OCI-LY3 (cell line): ENCODE measurements at regions not wholly inside any gene's neighbourhood (a gene's known extent, or its start where the extent isn't known, plus 50 kb on each side); places are given as distances from the start of the nearest gene placed in this dataset.
"Not testable (repeated sequence)": the region's sequence is repeated elsewhere in the genome, so short reads cannot be mapped to it uniquely, and the experiment has no call there.

Experiments
- H2AFZ ChIP-seq: fragments of 200-600, 300-600 bp; shearing (Covaris generic); 2 replicates; pipeline ENCODE4 v1.6.0; 2014; ENCODE audit warnings: antibody characterized with exemption, low read depth, low read length
- H3K27ac ChIP-seq: fragments of 200-600, 300-600 bp; sonication (generic); 2 replicates; pipeline ENCODE4 v1.5.1; 2014; ENCODE audit warnings: mild to moderate bottlenecking, low read length, moderate library complexity, mixed read lengths
- H3K27me3 ChIP-seq: fragments of 200-600, 300-600 bp; sonication (generic); 2 replicates; pipeline ENCODE4 v1.6.1; 2014; ENCODE audit warnings: low read depth, low read length, mixed read lengths
- H3K36me3 ChIP-seq: fragments of 200-600, 300-600 bp; sonication (generic); replicated peaks from 2 replicates; pipeline ENCODE3; 2014; ENCODE audit warnings: low read depth, low read length, mixed read lengths
- H3K4me1 ChIP-seq: fragments of 300-600, 200-600 bp; sonication (generic); 2 replicates; pipeline ENCODE4 v1.6.1; 2014; ENCODE audit warnings: low read length, mixed read lengths
- H3K4me2 ChIP-seq: fragments of 200-600, 300-600 bp; sonication (generic); 2 replicates; pipeline ENCODE4 v1.6.1; 2014; ENCODE audit warnings: low read length, mixed read lengths
- H3K4me3 ChIP-seq: fragments of 300-600, 200-600 bp; sonication (generic); 2 replicates; pipeline ENCODE4 v1.5.1; 2014; ENCODE audit warnings: antibody characterized with exemption, mild to moderate bottlenecking, low read length, moderate library complexity
- H3K79me2 ChIP-seq: fragments of 300-600, 200-600 bp; shearing (Covaris generic); 2 replicates; pipeline ENCODE4 v1.6.1; 2014; ENCODE audit warnings: mild to moderate bottlenecking, low read length, mixed read lengths
- H3K9ac ChIP-seq: fragments of 300-600, 200-600 bp; shearing (Covaris generic); 2 replicates; pipeline ENCODE4 v1.6.0; 2014; ENCODE audit warnings: mild to moderate bottlenecking, low read length, moderate library complexity
- H3K9me3 ChIP-seq: fragments of 200-600, 300-600 bp; shearing (Covaris generic); 2 replicates; pipeline ENCODE4 v1.6.1; 2014; ENCODE audit warnings: low read length, mixed read lengths; ENCODE audit not compliant: insufficient read depth
- H4K20me1 ChIP-seq: fragments of 200-600, 300-600 bp; sonication (generic); 2 replicates; pipeline ENCODE4 v1.6.1; 2016; ENCODE audit warnings: low read length, mixed read lengths; ENCODE audit not compliant: insufficient read depth
- CTCF ChIP-seq: fragments of 200-600, 300-600 bp; sonication (generic); IDR thresholded peaks from 2 replicates; pipeline ENCODE4 v1.5.1; 2014; ENCODE audit warnings: antibody characterized with exemption, low read length, low read depth

- H3K4me2 ChIP-seq, H3K36me3 ChIP-seq, H3K79me2 ChIP-seq, H4K20me1 ChIP-seq, H3K27me3 ChIP-seq, H3K4me3 ChIP-seq, H3K4me1 ChIP-seq, H3K27ac ChIP-seq, H2AFZ ChIP-seq, H3K9me3 ChIP-seq, H3K9ac ChIP-seq: not testable (repeated sequence)
Observed at GRCh38 chr13:52281387-52281786, 122.0 kb upstream of the NEK3 start.

DNA sequence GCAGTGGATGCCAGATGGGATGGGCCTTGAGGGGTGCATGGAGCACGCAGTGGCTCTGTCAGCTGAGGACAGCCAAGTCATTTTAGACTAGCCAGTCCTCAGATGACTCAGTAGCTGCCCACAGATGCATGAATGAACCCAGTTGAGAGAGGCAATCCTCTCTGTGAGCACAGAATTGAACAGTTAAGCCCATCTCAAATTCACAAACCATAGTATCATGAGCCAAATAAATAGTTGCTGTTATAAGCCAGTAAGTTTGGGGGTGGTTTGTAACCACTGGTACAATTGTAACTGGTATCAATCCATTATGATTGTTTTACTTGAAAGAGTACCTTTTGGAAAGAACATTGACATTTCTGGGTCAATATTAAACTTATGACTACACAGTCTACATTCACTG, 120.0 kb upstream of the NEK3 start:
- H3K36me3 ChIP-seq, H3K9ac ChIP-seq, H3K4me2 ChIP-seq, H2AFZ ChIP-seq, H3K4me3 ChIP-seq, H3K27ac ChIP-seq, H4K20me1 ChIP-seq, H3K79me2 ChIP-seq, H3K4me1 ChIP-seq, H3K27me3 ChIP-seq, H3K9me3 ChIP-seq: not testable (repeated sequence)

DNA sequence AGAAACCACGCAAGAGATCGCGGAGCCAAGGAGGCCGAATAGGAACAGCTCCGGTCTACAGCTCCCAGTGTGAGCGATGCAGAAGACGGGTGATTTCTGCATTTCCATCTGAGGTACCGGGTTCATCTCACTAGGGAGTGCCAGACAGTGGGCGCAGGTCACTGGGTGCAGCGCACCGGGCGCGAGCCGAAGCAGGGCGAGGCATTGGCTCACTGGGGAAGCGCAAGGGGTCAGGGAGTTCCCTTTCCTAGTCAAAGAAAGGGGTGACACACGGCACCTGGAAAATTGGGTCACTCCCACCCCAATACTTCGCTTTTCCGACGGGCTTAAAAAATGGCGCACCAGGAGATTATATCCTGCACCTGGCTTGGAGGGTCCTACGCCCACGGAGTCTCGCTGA, 94.9 kb upstream of the NEK3 start:
- H3K9ac ChIP-seq, H3K36me3 ChIP-seq, H4K20me1 ChIP-seq, H3K27ac ChIP-seq, H3K4me2 ChIP-seq, H3K79me2 ChIP-seq, H3K27me3 ChIP-seq, H3K4me3 ChIP-seq, H2AFZ ChIP-seq, H3K4me1 ChIP-seq, H3K9me3 ChIP-seq: not testable (repeated sequence)

GRCh38 chr13:52240752-52241151, 81.4 kb upstream of the NEK3 start:
- not testable (repeated sequence) for H4K20me1 ChIP-seq, H3K4me3 ChIP-seq, H3K4me2 ChIP-seq, H3K27me3 ChIP-seq, H3K79me2 ChIP-seq, H3K27ac ChIP-seq, H3K9ac ChIP-seq, H3K4me1 ChIP-seq, H3K36me3 ChIP-seq, H3K9me3 ChIP-seq, H2AFZ ChIP-seq

- H3K4me3 ChIP-seq, H4K20me1 ChIP-seq, H3K4me1 ChIP-seq, H3K27me3 ChIP-seq, H2AFZ ChIP-seq, H3K27ac ChIP-seq, H3K79me2 ChIP-seq, H3K36me3 ChIP-seq, H3K9ac ChIP-seq, H3K9me3 ChIP-seq: not testable (repeated sequence)
- TF ChIP-seq CTCF = peak; percentile 37
- H3K4me2 ChIP-seq = peak overlapping the region; percentile 34
Observed at GRCh38 chr13:52235900-52236595, 76.7 kb upstream of the NEK3 start.

- H3K4me2 ChIP-seq = peak overlapping the region; percentile 32; the same call in 1 of the 2 replicates
- H2AFZ ChIP-seq, H3K9me3 ChIP-seq, H3K27ac ChIP-seq, H3K36me3 ChIP-seq, H3K79me2 ChIP-seq, H3K27me3 ChIP-seq, H4K20me1 ChIP-seq, H3K4me1 ChIP-seq, H3K9ac ChIP-seq, H3K4me3 ChIP-seq: not testable (repeated sequence)
Observed at GRCh38 chr13:52234928-52235327, 75.5 kb upstream of the NEK3 start.

DNA sequence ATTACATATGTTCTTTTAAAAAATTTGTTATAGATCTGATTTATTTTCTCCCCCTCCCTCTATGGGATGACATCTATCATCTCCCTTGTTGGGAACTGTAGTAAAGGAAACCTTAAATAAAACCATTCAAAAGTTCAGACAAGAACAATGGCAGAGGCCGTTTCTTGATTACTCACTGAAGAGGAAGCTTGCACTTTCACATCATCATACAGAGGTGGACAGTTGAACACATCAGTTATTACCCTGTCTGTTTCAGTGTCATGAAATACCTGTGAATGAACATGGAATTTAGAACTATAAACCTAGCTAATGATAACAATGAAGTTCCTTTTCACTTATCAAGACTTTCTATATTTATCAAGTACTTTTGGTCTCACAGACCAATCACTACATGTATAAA, 63.7 kb upstream of the NEK3 start:
- not testable (repeated sequence) for H3K9ac ChIP-seq, H3K4me1 ChIP-seq, H4K20me1 ChIP-seq, H3K4me2 ChIP-seq, H3K9me3 ChIP-seq, H3K27ac ChIP-seq, H3K79me2 ChIP-seq, H3K36me3 ChIP-seq, H2AFZ ChIP-seq, H3K4me3 ChIP-seq, H3K27me3 ChIP-seq

GRCh38 chr13:52213920-52214319, 54.5 kb upstream of the NEK3 start:
- not testable (repeated sequence) for H3K4me1 ChIP-seq, H3K9me3 ChIP-seq, H3K36me3 ChIP-seq, H4K20me1 ChIP-seq, H3K4me3 ChIP-seq, H2AFZ ChIP-seq, H3K79me2 ChIP-seq, H3K27me3 ChIP-seq, H3K4me2 ChIP-seq, H3K9ac ChIP-seq, H3K27ac ChIP-seq

DNA sequence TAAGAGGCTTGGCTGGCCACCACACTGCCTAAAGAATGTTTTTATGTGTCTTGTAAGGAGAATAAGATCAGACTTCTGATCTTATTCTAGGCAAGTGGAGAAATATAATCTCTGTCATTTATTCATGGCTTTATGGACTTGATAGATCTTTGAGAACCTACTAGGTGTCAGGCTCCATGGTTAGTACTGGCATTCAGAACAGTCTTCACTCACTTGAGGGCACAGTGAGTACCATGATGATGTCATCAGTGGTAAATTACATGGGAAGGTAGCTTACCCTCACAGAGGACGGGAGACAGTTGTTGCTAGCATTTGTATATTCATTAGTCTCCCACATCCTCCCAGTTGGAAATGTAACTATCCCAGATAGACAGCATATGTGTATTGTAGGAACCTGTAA, 53.5 kb upstream of the NEK3 start:
- H2AFZ ChIP-seq, H3K4me3 ChIP-seq, H3K36me3 ChIP-seq, H3K4me2 ChIP-seq, H3K4me1 ChIP-seq, H3K79me2 ChIP-seq, H3K9ac ChIP-seq, H4K20me1 ChIP-seq, H3K9me3 ChIP-seq, H3K27ac ChIP-seq, H3K27me3 ChIP-seq: not testable (repeated sequence)
